ENCODE measurements at regions not wholly inside any gene's neighbourhood (a gene's known extent, or its start where the extent isn't known, plus 50 kb on each side); places are given as distances from the start of the nearest gene placed in this dataset.

GRCh38 chr7:46549892-46550639, 629.0 kb upstream of the IGFBP3 start:
- no peak for TF ChIP-seq POLR2A (IDR thresholded peaks at IDR 0.05)
- TF ChIP-seq CTCF (IDR thresholded peaks at IDR 0.05) = no peak
- H3K4me1 ChIP-seq = no peaks in the 10 kb centered on the region
- peaks cover 0 to 5% (median 0%) of the 10 kb centered on the region in 12 donors for H3K9me3 ChIP-seq
- no peaks in the 10 kb centered on the region for H3K27me3 ChIP-seq
- intact Hi-C loops (cut with DNase I) = no loop called here
- no peak for DNase-seq
- no peak for ATAC-seq
- no peak overlapping the region for H3K4me3 ChIP-seq
- no peak overlapping the region for H3K27ac ChIP-seq
- no peaks in the 10 kb centered on the region for H3K36me3 ChIP-seq
- WGBS, 4 donors = 87 to 94% (median 90%) methylated on average over 3 of the region's 3 CpGs

DNA sequence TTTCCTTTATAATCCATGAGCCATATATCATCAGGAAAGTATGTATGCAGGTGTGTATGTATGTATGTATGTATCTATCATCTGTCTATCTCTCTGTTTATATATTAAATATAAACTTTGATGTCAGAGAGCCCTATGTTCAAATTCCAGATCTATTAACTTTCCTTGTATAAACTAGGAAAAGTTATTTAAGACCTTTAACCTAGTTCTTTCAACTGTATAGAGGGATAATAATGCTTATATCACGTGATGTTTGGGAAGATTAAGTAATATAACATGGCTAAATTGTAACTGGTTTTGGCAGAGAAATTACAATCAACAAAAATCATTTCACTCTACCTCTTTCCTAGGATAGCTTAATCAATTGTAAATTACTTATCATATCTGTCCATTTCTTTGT, 628.3 kb upstream of the IGFBP3 start:
- H3K36me3 ChIP-seq = no peaks in the 10 kb centered on the region
- H3K4me1 ChIP-seq = no peaks in the 10 kb centered on the region
- TF ChIP-seq CTCF (IDR thresholded peaks at IDR 0.05) (no peak), POLR2A (IDR thresholded peaks at IDR 0.05) (no peak)
- H3K27ac ChIP-seq = no peak overlapping the region
- no peak for ATAC-seq
- WGBS, 4 donors = 80 to 89% (median 84%) methylated on average over 1 of the region's 1 CpG
- no peak overlapping the region for H3K4me3 ChIP-seq
- no peaks in the 10 kb centered on the region for H3K27me3 ChIP-seq
- peaks cover 0 to 5% (median 0%) of the 10 kb centered on the region in 12 donors for H3K9me3 ChIP-seq
- intact Hi-C loops (cut with DNase I) = no loop called here
- no peak for DNase-seq

DNA sequence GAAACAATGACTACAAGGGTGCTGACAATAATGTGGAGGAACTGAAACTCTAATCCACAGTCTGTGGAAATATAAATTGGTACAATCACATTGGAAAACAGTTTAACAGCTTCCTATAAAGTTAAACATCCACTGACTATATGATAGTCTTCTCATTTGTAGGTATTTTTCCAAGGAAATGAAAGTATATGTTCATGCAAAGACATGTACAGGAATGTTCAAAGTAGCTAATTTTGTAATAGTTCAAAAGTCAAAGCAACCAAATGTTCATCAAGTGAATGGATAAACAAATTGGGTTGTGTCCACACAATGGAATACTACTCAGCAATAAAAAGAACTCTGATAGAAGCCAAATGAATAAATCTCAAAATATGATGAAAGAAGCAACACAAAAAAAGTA, 626.0 kb upstream of the IGFBP3 start:
- no peak overlapping the region for H3K4me3 ChIP-seq
- no peaks in the 10 kb centered on the region for H3K4me1 ChIP-seq
- TF ChIP-seq CTCF (IDR thresholded peaks at IDR 0.05) (no peak), POLR2A (IDR thresholded peaks at IDR 0.05) (no peak)
- ATAC-seq (no peak), DNase-seq (no peak)
- H3K27me3 ChIP-seq = no peaks in the 10 kb centered on the region
- H3K9me3 ChIP-seq = peaks cover 0 to 5% (median 0%) of the 10 kb centered on the region in 12 donors
- H3K27ac ChIP-seq = no peak overlapping the region
- intact Hi-C loops (cut with DNase I) = no loop called here
- H3K36me3 ChIP-seq = no peaks in the 10 kb centered on the region

- 83 to 90% (median 90%) methylated on average over 1 of the region's 1 CpG for WGBS, 4 donors
- TF ChIP-seq POLR2A (IDR thresholded peaks at IDR 0.05) = no peak
- no peak for TF ChIP-seq CTCF (IDR thresholded peaks at IDR 0.05)
- DNase-seq = no peak
- H3K4me1 ChIP-seq = no peaks in the 10 kb centered on the region
- H3K36me3 ChIP-seq = no peaks in the 10 kb centered on the region
- ATAC-seq = no peak
- H3K27me3 ChIP-seq = no peaks in the 10 kb centered on the region
- H3K4me3 ChIP-seq = no peak overlapping the region
- intact Hi-C loops (cut with DNase I) = no loop called here
- H3K9me3 ChIP-seq = peaks cover 0 to 5% (median 0%) of the 10 kb centered on the region in 12 donors
- no peak overlapping the region for H3K27ac ChIP-seq
These were observed 624.7 kb upstream of the IGFBP3 start for GRCh38 chr7:46545790-46546189.

Measured in heart left ventricle (tissue), 16 donors.